Fibroblast of gingiva (primary cell): ENCODE measurements at regions not wholly inside any gene's neighbourhood (a gene's known extent, or its start where the extent isn't known, plus 50 kb on each side); places are given as distances from the start of the nearest gene placed in this dataset.

ENCODE experiments used
- DNase-seq: peaks from one replicate; pipeline ENCODE4 v3.0.0-alpha.2; 2011; ENCODE audit warnings: low read depth

DNA sequence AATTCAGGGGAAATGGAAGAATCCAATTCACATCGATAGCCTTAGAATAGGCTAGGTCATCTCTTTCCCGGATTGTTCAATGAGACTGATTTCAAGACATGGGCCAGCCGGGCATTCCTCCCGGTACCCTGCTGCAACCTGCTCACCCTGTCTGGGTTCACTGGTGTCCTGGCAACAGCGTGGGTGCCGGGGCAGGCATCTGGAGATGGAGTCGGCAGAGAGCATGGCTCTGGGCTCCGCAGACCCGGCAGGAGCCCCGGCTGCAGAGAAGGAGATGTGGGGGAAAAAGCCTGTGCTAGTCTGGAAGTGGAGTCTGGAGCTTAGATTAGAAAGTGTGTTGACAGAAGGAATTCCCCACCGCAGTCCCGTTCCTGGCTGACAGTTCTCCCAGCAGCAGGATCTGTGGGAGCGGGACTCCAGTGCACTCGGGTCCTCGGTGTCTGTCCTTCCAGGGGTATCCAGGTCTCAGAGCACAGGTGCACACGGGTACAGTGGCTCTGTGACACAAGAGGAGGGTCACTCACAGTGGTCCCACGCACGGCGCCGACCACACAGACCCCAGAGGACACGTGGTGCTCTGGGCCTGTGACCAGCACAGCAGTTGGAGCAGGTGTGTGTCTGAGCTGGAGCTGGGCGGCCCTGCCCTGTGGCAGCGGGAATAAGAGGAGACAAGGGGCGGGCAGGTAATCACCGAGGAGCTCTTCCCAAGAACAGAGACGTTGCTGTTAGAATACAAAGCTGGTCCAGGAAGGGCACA lies 65.7 kb upstream of the PITRM1 start:
- no peak for DNase-seq

DNA sequence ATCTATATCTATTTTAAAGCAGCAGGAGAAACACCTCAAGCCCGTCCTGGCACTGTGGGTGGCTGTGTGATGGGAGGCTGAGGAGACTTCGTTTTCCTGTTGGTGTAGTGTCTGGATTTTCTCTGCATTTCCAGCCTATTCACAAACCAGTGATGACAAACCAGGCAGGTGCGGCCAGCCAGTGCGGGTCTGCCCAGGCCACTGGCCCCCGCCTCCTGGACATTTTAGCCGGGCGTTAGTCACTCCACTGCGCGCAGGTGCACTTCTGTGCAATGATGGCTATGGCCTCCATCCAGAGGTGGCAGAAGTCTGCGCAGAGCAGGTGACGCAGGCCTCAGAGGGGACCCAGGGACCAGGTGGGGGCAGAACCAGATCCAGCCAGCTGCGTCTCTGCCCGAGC lies 64.9 kb upstream of the PITRM1 start:
- DNase-seq = no peak

DNA sequence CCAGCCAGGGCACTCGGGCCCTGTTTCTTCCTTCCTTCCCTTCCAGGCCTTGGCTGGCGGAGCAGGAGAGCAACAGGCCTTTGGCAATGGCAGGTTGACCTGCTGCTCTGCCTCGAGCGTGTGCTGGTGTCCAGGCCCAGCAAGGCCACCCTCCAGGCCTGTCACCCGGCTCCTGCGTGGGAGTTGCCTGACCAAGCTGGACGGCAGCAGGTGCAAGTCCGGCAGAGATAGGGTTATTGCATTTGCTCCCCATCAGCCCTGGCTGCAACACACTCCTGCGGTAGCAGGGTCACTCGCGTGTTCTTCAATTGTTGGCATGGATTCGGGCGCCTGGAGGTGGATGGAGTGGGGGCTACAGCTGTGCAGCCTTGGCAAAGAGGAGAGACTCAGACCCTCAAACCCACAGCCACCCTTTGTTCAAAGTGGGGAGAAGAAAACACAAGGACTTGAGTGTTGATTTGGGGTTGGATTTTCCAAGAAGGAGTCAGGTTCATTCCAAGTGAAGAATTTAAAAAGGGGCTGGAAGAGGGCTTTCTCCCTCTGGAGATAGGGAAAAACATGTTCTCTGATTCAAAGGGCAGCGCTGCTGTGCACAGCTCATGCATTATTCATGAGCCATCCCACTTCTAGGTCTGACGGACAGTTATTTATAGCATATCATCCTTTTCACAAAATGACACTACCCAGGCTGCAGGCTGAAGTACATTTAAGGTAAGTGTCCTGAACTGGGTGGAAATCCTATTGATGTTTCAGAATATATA lies 64.2 kb upstream of the PITRM1 start:
- no peak for DNase-seq

DNA sequence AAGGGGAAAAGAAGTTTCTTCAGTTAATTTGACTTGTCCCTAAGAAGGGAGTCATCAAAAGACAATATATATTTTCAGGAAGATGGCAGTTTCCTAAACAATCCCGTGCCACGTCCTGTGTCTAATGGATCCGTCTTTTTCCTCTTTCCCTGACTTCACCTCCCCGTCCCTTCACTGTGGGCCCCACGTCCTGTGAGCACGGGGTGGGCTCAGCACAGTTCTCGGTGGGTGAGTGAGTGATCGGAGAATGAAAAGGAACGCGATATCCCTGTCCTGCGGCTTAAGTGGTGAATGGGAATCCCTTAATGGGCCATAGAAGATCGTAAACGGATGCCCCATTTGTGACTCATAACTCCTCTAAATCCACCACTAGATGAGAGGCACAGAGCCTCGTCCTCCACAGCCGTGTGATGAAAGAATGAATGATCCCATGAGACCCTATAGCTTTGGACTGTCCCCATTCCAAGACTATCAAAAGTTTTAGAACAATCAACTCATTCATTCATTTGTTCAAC lies 63.5 kb upstream of the PITRM1 start:
- no peak for DNase-seq

DNA sequence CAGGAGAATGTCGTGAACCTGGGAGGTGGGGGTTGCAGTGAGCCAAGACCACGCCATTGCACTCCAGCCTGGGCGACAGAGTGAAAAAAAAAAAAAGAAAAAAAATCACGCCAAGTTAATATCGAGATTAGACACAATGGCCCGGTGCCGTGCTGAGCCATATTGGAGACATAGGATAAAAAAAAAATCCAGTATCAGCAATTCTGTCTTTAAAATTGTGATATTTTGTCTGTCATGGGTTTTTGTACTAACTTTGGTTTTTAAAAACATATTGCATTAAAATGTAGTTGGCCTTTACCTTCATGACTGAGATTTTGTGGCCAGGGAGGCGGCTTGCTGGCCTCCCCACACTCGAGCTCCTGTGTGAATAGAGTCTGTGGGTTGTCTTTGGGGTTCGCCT lies 62.8 kb upstream of the PITRM1 start:
- no peak for DNase-seq

- no peak for DNase-seq
These were observed 61.0 kb upstream of the PITRM1 start for GRCh38 chr10:3233486-3233990.

- DNase-seq = peak; percentile 62
These were observed 59.6 kb upstream of the PITRM1 start for GRCh38 chr10:3231951-3232730.

DNA sequence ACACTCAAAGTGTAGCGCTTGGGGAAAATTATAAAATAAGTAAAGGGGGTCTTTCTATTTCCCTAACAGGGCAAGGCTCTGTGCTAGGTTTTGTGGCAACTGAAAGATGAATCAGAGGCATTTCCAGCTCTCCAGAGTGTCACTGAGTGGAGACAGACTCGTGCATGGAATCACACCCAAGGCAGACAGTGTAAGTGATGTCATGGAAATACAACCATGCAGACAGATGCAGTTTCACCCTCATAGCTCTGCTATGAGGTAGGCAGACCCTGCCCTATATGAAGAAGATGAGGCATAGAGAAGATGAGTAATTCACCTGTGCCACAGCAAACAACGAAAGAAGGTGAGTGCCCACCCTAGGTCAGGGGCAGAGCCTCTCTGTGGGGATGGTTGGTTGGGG lies 57.2 kb upstream of the PITRM1 start:
- no peak for DNase-seq

- no peak for DNase-seq
These were observed 56.0 kb upstream of the PITRM1 start for GRCh38 chr10:3228629-3228945.

DNA sequence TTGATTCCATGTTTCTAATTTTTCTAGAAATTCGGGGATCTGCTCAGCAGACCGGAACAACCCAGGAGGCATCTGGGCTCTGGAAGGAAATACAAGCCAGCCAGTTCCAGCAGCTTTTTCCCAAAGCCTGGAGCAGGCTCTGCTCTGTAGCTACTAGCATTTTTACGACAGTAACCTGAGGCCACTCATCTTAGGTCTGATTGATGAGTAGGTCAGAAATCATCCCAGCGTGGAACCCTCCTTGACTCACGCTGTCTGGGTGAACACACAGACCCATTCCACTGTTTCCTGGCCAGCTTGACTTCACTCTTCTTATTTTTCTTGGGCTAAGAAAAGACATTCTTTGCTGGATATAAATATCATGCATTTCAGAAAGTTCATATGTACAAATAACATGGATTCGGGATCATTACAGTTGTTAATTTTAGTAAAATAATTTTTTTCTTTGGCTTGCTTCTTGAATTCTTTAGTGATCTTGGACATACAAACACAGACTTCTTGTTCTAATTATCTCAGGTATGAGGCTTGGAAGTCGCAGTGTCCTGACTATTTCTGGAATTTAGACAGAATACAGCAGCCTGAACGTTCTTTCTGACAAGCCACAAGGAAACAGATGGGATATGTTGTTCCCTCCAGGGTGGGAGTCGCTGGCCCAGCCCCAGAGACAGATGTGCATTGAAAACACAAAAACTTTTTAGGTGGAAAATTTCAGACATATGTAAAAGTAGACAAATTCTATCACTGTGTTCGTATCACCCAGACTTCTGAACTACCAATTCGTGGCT lies 54.6 kb upstream of the PITRM1 start:
- DNase-seq = peak; percentile 82

DNA sequence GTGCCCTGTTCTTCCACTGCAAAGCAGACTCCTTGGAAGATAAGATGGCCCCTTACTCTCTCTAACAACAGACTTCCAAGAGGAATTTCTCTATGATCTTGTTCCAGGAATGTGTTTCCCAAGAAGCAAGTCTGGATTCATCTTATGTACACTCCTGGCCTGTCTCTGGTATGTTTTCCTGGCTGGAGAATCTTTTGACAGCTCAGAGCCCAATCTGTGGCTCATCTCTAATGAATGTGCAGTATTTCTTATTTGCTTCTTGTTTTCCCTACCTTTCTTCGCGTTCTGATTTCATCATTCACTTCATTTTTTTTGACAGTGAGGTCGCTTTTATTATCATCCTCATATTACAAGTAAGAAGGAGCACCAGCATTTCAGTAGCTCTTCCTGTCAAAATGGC lies 53.0 kb upstream of the PITRM1 start:
- DNase-seq = peak; percentile 50

GRCh38 chr10:3224241-3224640 lies 51.7 kb upstream of the PITRM1 start:
- no peak for DNase-seq

DNA sequence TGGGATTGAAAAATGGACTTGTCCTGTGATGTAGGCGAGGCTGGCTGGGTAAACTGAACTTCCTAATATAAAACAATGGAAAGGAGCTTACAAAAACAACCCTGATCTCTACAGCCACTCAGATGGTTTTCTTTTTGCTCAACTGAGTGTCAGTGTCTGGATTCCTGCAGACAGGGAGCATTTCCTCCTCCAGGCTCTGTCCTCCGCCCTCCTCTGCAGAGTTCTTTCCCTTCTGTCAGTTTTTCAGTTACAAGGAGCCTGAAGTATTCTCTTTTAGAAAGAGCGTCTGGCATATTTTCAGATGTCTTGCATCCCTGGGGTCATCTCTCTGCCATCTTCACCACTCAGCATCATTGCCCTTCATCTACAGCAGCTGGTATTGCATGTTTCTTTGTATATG lies 50.0 kb upstream of the PITRM1 start:
- DNase-seq = no peak
